Skeletal muscle tissue (tissue), 3 donors: ENCODE measurements at regions not wholly inside any gene's neighbourhood (a gene's known extent, or its start where the extent isn't known, plus 50 kb on each side); places are given as distances from the start of the nearest gene placed in this dataset.

Experiments
- H3K27ac ChIP-seq: one replicate; pipeline ENCODE4 v1.7.0; 2013; ENCODE audit warnings: mild to moderate bottlenecking, low read depth, low read length, inconsistent platforms
- H3K27me3 ChIP-seq, 3 donors: one replicate each; pipeline ENCODE4 v1.7.0; 2013; ENCODE audit warnings: low read length in 3 of 3; ENCODE audit not compliant: control insufficient read depth in 3 of 3, insufficient read depth in 3 of 3
- H3K36me3 ChIP-seq, 3 donors: one replicate each; pipeline ENCODE4 v1.7.0; 2013; ENCODE audit warnings: low read length in 3 of 3; ENCODE audit not compliant: control insufficient read depth in 3 of 3, insufficient read depth in 3 of 3
- H3K4me1 ChIP-seq, 3 donors: one replicate each; pipeline ENCODE4 v1.7.0; 2013; ENCODE audit warnings: low read length in 3 of 3, mild to moderate bottlenecking in 3 of 3; ENCODE audit not compliant: control insufficient read depth in 3 of 3, insufficient read depth in 3 of 3
- H3K4me3 ChIP-seq, 3 donors: one replicate each; pipeline ENCODE4 v1.7.0; 2013; ENCODE audit warnings: low read length in 3 of 3
- H3K9ac ChIP-seq, 3 donors: one replicate each; pipeline ENCODE4 v1.7.0; 2013; ENCODE audit warnings: low read length in 3 of 3, mild to moderate bottlenecking in 3 of 3, moderate library complexity in 2 of 3, low read depth in 1 of 3
- H3K9me3 ChIP-seq, 3 donors: one replicate each; pipeline ENCODE4 v1.7.0; 2013; ENCODE audit warnings: low read length in 3 of 3; ENCODE audit not compliant: control insufficient read depth in 3 of 3
- donor health status: Osteomylitis.

DNA sequence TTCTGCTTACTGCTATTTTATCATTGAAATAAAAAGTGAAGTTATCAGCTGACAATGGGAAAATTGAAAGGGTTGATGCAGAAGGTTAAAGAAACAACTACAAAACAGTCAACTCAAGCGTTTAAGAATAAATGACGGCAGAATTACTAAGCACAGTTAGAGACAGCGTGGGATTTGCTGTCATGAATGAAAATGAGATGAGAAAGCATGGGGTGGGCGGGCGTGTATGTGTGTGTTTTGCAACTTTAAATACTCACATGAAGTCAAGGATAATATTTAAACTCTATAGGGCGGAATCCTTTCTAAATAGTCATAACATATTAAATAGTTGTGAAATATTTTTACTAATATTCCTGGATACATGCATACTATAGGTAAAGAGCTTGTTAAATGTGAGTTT lies 450.8 kb downstream of the ETV1 start:
- H3K4me1 ChIP-seq, result no peaks in the 10 kb centered on the region
- no peak overlapping the region for H3K9ac ChIP-seq
- no peaks in the 10 kb centered on the region for H3K36me3 ChIP-seq
- no peak overlapping the region for H3K4me3 ChIP-seq
- no peaks in the 10 kb centered on the region for H3K9me3 ChIP-seq
- no peak overlapping the region for H3K27ac ChIP-seq
- no peaks in the 10 kb centered on the region for H3K27me3 ChIP-seq

GRCh38 chr7:13540429-13540828 lies 449.0 kb downstream of the ETV1 start:
- no peak overlapping the region for H3K27ac ChIP-seq
- H3K9me3 ChIP-seq, result no peaks in the 10 kb centered on the region
- H3K9ac ChIP-seq, result no peak overlapping the region
- H3K27me3 ChIP-seq, result no peaks in the 10 kb centered on the region
- no peaks in the 10 kb centered on the region for H3K4me1 ChIP-seq
- no peaks in the 10 kb centered on the region for H3K36me3 ChIP-seq
- no peak overlapping the region for H3K4me3 ChIP-seq

DNA sequence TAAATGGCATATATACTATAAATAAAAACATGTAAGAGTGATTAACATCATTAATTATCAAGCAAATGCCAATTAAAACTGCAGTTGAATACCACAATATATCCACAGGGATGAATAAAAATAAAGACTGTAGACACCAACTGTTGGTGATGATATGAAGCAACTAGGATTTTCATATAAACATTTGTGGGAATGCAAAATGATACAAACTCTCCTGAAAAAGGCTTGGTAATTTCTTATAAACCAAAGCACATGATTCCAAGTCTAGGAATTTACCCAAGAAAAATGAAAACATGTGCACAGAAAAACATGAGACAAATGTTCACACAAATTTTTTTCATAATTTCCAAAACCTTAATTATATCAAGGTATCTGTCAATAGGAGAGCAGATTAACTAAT lies 448.1 kb downstream of the ETV1 start:
- H3K27ac ChIP-seq, result no peak overlapping the region
- no peaks in the 10 kb centered on the region for H3K36me3 ChIP-seq
- H3K9ac ChIP-seq, result no peak overlapping the region
- H3K27me3 ChIP-seq, result no peaks in the 10 kb centered on the region
- no peaks in the 10 kb centered on the region for H3K4me1 ChIP-seq
- no peaks in the 10 kb centered on the region for H3K9me3 ChIP-seq
- no peak overlapping the region for H3K4me3 ChIP-seq

DNA sequence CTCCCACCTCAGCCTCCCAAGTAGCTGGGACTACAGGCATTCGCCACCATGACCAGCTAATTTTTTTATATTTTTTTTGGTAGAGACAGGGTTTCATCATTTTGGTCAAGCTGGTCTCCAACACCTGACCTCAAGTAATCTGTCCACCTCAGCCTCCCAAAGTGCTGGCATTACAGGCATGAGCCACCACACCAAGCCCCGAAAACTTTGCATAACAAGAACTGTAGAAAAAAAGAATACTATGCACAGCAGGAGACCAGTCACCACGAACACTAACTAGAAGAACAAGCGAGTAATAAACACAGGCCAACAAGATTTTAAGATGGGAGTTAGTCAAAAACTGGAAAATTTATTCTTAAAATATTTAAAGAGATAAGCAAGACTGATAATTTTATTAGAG lies 447.0 kb downstream of the ETV1 start:
- no peak overlapping the region for H3K4me3 ChIP-seq
- no peak overlapping the region for H3K27ac ChIP-seq
- H3K9me3 ChIP-seq, result no peaks in the 10 kb centered on the region
- no peaks in the 10 kb centered on the region for H3K27me3 ChIP-seq
- no peaks in the 10 kb centered on the region for H3K36me3 ChIP-seq
- no peaks in the 10 kb centered on the region for H3K4me1 ChIP-seq
- no peak overlapping the region for H3K9ac ChIP-seq

DNA sequence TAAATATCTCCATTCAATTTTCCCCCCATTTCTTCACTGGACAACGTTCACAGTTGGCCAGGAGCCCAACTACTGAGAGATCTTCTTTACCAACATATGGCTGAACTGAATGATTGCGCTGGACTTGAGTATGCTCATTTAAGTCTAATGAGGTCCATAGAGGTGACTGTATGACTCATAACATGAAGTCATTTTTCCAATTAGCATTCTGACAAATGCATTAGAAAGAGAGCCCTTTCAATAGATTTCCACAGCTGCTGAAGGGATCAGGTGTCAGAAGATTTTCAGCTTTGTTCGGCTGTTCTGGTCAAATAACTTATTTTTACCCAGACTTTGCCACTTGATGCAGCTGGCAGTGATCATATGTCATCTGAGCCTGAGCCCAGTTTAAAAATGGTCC lies 438.0 kb downstream of the ETV1 start:
- H3K27ac ChIP-seq, result no peak overlapping the region
- H3K36me3 ChIP-seq, result no peaks in the 10 kb centered on the region
- no peaks in the 10 kb centered on the region for H3K27me3 ChIP-seq
- H3K9ac ChIP-seq, result no peak overlapping the region
- no peaks in the 10 kb centered on the region for H3K4me1 ChIP-seq
- H3K9me3 ChIP-seq, result no peaks in the 10 kb centered on the region
- H3K4me3 ChIP-seq, result no peak overlapping the region

DNA sequence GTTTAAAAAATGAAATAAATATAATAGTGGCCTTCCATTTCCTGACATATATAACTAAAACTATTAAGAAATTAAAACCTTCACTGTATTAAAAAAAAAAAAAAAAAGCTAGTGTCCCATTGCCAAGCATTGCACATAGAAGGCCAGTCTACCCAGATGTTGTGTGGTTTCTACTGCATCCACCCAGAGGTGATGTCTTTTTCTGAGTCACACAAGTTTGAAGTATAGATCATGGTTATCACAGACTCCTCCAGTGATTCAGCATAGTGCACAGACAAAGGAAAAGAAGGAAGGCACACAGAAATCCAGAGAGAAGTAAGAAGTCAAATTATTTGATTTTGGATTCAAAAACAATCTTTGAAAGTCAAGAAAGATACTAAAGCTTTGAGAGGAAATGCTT lies 429.0 kb downstream of the ETV1 start:
- no peaks in the 10 kb centered on the region for H3K27me3 ChIP-seq
- no peak overlapping the region for H3K27ac ChIP-seq
- no peak overlapping the region for H3K9ac ChIP-seq
- no peaks in the 10 kb centered on the region for H3K36me3 ChIP-seq
- H3K4me3 ChIP-seq, result no peak overlapping the region
- no peaks in the 10 kb centered on the region for H3K9me3 ChIP-seq
- H3K4me1 ChIP-seq, result no peaks in the 10 kb centered on the region

DNA sequence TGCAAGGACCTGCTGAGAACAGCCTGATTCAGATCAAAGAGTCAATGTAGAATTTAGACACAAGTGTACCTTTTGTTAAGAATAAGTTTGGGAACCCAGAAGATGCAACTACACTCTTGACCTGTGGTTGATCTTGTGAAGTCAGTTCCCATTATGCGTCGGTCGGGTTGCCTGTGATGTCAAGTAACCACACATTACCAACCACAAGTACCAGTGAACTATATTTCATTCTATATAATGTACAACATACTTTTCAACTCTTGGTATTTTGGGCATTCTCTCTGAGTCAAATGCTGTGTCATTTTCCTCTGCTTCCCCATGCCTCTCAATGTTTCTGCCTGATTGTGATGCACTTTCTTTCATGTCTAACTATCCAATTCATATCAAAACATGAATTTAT lies 426.2 kb downstream of the ETV1 start:
- no peaks in the 10 kb centered on the region for H3K9me3 ChIP-seq
- no peak overlapping the region for H3K27ac ChIP-seq
- H3K4me1 ChIP-seq, result no peaks in the 10 kb centered on the region
- no peaks in the 10 kb centered on the region for H3K36me3 ChIP-seq
- no peaks in the 10 kb centered on the region for H3K27me3 ChIP-seq
- no peak overlapping the region for H3K9ac ChIP-seq
- H3K4me3 ChIP-seq, result no peak overlapping the region

DNA sequence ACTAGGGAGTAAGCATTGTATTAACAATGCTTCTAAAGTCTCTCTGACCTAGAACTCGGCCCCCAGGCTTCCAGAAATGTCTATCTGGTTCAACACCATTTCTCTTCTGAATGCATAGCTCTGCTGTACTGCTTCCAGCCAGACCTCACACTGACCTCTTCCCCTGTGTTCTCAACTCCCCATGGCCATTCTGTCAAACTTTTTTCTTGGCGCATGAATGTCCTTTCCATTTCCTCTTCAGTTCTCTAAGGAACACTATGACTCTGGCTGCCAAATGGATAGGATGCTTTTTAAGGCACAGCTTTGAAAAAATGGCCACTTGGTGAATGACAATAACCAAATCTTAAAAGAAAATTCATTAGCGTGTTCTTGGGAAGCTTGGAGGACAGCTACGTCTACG lies 425.8 kb downstream of the ETV1 start:
- Histone ChIP-seq H3K36me3 (no peaks in the 10 kb centered on the region), H3K27me3 (no peaks in the 10 kb centered on the region), H3K9ac (no peak overlapping the region), H3K4me1 (no peaks in the 10 kb centered on the region), H3K9me3 (no peaks in the 10 kb centered on the region), H3K4me3 (no peak overlapping the region), H3K27ac (no peak overlapping the region)

DNA sequence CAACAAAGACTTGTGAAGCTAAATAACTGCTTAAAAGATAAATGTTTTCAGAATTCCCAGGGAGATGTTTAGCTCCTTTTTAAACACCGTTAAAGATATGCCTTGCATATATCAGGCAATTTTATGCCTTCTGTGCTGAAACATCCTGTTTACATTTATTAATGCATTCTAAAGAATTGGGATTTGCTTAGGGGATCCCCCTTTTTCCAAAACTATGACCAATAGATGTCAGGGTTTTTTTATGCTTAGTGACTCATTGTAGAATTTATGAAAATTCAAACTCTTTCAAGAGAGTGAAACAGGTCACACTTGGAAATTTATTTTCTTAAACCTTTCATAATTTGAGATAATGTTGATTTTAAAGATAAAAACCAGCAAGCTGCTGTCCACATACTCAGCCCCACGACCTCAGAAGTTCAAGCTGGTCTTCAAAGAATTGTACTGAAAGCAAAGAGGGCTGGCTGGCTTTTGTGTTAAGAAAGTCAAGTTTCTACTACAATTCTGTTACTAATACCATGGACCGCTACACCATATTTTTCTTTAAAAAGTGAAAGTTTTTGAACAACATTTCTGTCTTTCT lies 411.8 kb downstream of the ETV1 start:
- no peak overlapping the region for H3K9ac ChIP-seq
- no peaks in the 10 kb centered on the region for H3K27me3 ChIP-seq
- H3K4me1 ChIP-seq, result no peaks in the 10 kb centered on the region
- no peaks in the 10 kb centered on the region for H3K36me3 ChIP-seq
- H3K4me3 ChIP-seq, result no peak overlapping the region
- H3K27ac ChIP-seq, result no peak overlapping the region
- no peaks in the 10 kb centered on the region for H3K9me3 ChIP-seq

- Histone ChIP-seq H3K9ac (no peak overlapping the region), H3K4me1 (no peaks in the 10 kb centered on the region), H3K27me3 (no peaks in the 10 kb centered on the region), H3K36me3 (no peaks in the 10 kb centered on the region), H3K27ac (no peak overlapping the region), H3K9me3 (no peaks in the 10 kb centered on the region), H3K4me3 (no peak overlapping the region)
Observed at GRCh38 chr7:13578294-13578693, 411.2 kb downstream of the ETV1 start.

DNA sequence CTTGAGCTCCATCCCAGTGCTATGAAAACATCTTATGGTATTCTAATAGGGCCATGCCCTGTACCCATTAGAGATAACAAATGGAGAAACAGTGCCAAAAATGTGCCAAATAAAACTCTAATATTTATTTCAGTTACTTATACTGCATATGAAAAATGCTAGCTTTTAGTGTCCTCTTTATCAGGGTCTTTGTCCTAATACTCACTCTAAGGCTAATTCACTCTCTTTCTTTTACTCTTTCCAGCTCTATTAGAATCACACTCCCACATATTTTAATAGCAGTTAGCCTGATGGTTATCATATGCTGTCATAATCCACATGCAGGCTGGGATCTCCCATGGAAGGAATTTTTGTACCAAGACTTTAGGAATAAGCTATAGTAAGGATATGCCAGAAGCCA lies 408.4 kb downstream of the ETV1 start:
- Histone ChIP-seq H3K4me3 (no peak overlapping the region), H3K4me1 (no peaks in the 10 kb centered on the region), H3K36me3 (no peaks in the 10 kb centered on the region), H3K27ac (no peak overlapping the region), H3K27me3 (no peaks in the 10 kb centered on the region), H3K9me3 (no peaks in the 10 kb centered on the region), H3K9ac (no peak overlapping the region)
